ENCODE measurements at regions not wholly inside any gene's neighbourhood (a gene's known extent, or its start where the extent isn't known, plus 50 kb on each side); places are given as distances from the start of the nearest gene placed in this dataset.

- TF ChIP-seq CTCF (conservative IDR thresholded peaks at IDR 0.05 in 1 of 2, IDR thresholded peaks at IDR 0.05 in 1 of 2; ENCODE audit: low read depth in 1 of 2, low read length in 2 of 2), result no peak
- TF ChIP-seq EZH2 (IDR thresholded peaks at IDR 0.05; ENCODE audit: low read length, missing control alignments), result no peak
Measured at GRCh38 chr16:50468749-50469078, 79.5 kb upstream of the NKD1 start.
